Calu3 (cell line): ENCODE measurements at regions not wholly inside any gene's neighbourhood (a gene's known extent, or its start where the extent isn't known, plus 50 kb on each side); places are given as distances from the start of the nearest gene placed in this dataset.

Experiments used
- BruUV-seq: library from RNA; stranded (reverse); fragments of 400-500 nt; replicated peaks from 2 replicates; lab custom pipeline; 2021; lab: Mats Ljungman, UMichigan
- CTCF ChIA-PET: fragments of 300-600 bp; sonication (Branson Sonifier 250); formaldehyde crosslinking; loops from one replicate; lab custom pipeline; 2022; ENCODE audit warnings: antibody characterized with exemption; lab: Charles Lee
- DNase-seq: peaks from one replicate; pipeline ENCODE4 v3.0.0; 2022
- H3K27ac Mint-ChIP-seq: one replicate; pipeline ENCODE4 v1.8.0; 2022; ENCODE audit warnings: mixed read lengths; ENCODE audit not compliant: unreplicated experiment
- H3K27me3 Mint-ChIP-seq: one replicate; pipeline ENCODE4 v1.8.0; 2022; ENCODE audit warnings: mixed read lengths; ENCODE audit not compliant: unreplicated experiment
- H3K36me3 Mint-ChIP-seq: one replicate; pipeline ENCODE4 v1.8.0; 2022; ENCODE audit warnings: mild to moderate bottlenecking, moderate library complexity, mixed read lengths; ENCODE audit not compliant: insufficient read depth, unreplicated experiment
- H3K4me1 Mint-ChIP-seq: one replicate; pipeline ENCODE4 v1.8.0; 2022; ENCODE audit warnings: mild to moderate bottlenecking, low read depth, mixed read lengths; ENCODE audit not compliant: unreplicated experiment
- H3K4me3 Mint-ChIP-seq: one replicate; pipeline ENCODE4 v1.8.0; 2022; ENCODE audit warnings: mild to moderate bottlenecking, low read depth, moderate library complexity, mixed read lengths; ENCODE audit not compliant: unreplicated experiment
- H3K9me3 Mint-ChIP-seq: one replicate; pipeline ENCODE4 v1.8.0; 2022; ENCODE audit warnings: low read depth, mixed read lengths; ENCODE audit not compliant: unreplicated experiment
- intact Hi-C: fragments of 100-400 bp; cut with micrococcal nuclease; formaldehyde crosslinking; loops from one replicate; pipeline ENCODE4 v1.10.0; 2022; ENCODE audit not compliant: unreplicated experiment
- TF ChIP-seq, protein P1 (sequence below): fragments of 200-600 bp; IDR thresholded peaks from one replicate; pipeline ENCODE4 v1.8.0; 2022; ENCODE audit warnings: antibody characterized with exemption; ENCODE audit not compliant: unreplicated experiment

DNA sequence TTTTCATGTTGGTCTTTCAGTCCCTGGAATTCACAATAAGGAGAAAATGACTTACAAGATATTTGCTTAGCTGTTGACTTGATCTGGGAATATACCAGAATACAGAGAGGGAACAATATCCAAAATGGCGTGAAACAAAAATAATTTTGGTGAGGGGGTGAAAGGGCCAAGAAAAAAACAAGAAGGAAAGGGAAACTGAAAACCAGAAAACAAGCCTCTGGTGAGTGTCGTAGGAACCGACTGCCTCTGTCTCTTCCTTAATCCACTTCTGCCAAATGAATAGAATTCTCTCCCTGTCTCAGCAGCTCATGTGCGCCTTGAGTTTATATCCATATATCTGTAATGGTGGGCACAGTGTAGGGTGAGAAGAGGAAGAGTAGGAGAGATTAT lies 367.6 kb downstream of the ETS1 start:
- Mint-ChIP-seq H3K4me3 (no peak overlapping the region), H3K36me3 (no peaks in the 10 kb centered on the region), H3K9me3 (peaks cover 2% of the 10 kb centered on the region), H3K4me1 (no peaks in the 10 kb centered on the region), H3K27me3 (no peaks in the 10 kb centered on the region), H3K27ac (no peak overlapping the region)
- intact Hi-C loops = no loop called here
- CTCF ChIA-PET = no interaction called here
- TF ChIP-seq, protein P1, sequence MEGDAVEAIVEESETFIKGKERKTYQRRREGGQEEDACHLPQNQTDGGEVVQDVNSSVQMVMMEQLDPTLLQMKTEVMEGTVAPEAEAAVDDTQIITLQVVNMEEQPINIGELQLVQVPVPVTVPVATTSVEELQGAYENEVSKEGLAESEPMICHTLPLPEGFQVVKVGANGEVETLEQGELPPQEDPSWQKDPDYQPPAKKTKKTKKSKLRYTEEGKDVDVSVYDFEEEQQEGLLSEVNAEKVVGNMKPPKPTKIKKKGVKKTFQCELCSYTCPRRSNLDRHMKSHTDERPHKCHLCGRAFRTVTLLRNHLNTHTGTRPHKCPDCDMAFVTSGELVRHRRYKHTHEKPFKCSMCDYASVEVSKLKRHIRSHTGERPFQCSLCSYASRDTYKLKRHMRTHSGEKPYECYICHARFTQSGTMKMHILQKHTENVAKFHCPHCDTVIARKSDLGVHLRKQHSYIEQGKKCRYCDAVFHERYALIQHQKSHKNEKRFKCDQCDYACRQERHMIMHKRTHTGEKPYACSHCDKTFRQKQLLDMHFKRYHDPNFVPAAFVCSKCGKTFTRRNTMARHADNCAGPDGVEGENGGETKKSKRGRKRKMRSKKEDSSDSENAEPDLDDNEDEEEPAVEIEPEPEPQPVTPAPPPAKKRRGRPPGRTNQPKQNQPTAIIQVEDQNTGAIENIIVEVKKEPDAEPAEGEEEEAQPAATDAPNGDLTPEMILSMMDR = no peak
- DNase-seq = no peak
- BruUV-seq = no TSS peak

- Mint-ChIP-seq H3K9me3 (peaks cover 5% of the 10 kb centered on the region), H3K4me3 (no peak overlapping the region), H3K27me3 (no peaks in the 10 kb centered on the region), H3K27ac (no peak overlapping the region), H3K4me1 (no peaks in the 10 kb centered on the region), H3K36me3 (no peaks in the 10 kb centered on the region)
- intact Hi-C loops = no loop called here
- TF ChIP-seq, protein P1 = no peak
- DNase-seq = no peak
- BruUV-seq = no TSS peak
- CTCF ChIA-PET = no interaction called here
These were observed 371.2 kb downstream of the ETS1 start for GRCh38 chr11:128216198-128216597.

GRCh38 chr11:128215238-128215882 lies 372.0 kb downstream of the ETS1 start:
- no peak overlapping the region for H3K27ac Mint-ChIP-seq
- intact Hi-C loops = no loop called here
- H3K36me3 Mint-ChIP-seq = peaks cover 3% of the 10 kb centered on the region
- no peak for DNase-seq
- no peak overlapping the region for H3K4me3 Mint-ChIP-seq
- TF ChIP-seq, protein P1 = no peak
- BruUV-seq = no TSS peak
- no peaks in the 10 kb centered on the region for H3K27me3 Mint-ChIP-seq
- CTCF ChIA-PET = no interaction called here
- H3K4me1 Mint-ChIP-seq = no peaks in the 10 kb centered on the region
- H3K9me3 Mint-ChIP-seq = peaks cover 5% of the 10 kb centered on the region

DNA sequence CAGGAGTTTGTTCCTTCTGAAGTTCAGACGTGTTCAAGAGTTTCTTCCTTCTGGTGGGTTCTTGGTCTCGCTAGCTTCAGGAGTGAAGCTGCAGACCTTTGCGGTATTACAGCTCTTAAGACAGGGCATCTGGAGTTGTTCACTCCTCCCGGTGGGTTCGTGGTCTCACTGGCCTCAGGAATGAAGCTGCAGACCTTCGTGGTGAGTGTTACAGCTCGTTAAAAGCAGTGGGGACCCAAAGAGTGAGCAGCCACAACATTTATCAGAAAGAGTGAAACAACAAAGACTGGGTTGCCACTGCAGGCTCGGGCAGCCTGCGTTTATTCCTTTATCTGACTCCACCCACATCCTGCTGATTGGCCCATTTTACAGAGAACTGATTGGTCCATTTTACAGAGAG lies 373.1 kb downstream of the ETS1 start:
- no peak for DNase-seq
- TF ChIP-seq, protein P1 = no peak
- BruUV-seq = no TSS peak
- H3K27me3 Mint-ChIP-seq = no peaks in the 10 kb centered on the region
- no peaks in the 10 kb centered on the region for H3K4me1 Mint-ChIP-seq
- no peak overlapping the region for H3K27ac Mint-ChIP-seq
- no peak overlapping the region for H3K4me3 Mint-ChIP-seq
- peaks cover 9% of the 10 kb centered on the region for H3K36me3 Mint-ChIP-seq
- CTCF ChIA-PET = no interaction called here
- intact Hi-C loops = no loop called here
- peaks cover 5% of the 10 kb centered on the region for H3K9me3 Mint-ChIP-seq
